ENCODE measurements at regions not wholly inside any gene's neighbourhood (a gene's known extent, or its start where the extent isn't known, plus 50 kb on each side); places are given as distances from the start of the nearest gene placed in this dataset.

DNA sequence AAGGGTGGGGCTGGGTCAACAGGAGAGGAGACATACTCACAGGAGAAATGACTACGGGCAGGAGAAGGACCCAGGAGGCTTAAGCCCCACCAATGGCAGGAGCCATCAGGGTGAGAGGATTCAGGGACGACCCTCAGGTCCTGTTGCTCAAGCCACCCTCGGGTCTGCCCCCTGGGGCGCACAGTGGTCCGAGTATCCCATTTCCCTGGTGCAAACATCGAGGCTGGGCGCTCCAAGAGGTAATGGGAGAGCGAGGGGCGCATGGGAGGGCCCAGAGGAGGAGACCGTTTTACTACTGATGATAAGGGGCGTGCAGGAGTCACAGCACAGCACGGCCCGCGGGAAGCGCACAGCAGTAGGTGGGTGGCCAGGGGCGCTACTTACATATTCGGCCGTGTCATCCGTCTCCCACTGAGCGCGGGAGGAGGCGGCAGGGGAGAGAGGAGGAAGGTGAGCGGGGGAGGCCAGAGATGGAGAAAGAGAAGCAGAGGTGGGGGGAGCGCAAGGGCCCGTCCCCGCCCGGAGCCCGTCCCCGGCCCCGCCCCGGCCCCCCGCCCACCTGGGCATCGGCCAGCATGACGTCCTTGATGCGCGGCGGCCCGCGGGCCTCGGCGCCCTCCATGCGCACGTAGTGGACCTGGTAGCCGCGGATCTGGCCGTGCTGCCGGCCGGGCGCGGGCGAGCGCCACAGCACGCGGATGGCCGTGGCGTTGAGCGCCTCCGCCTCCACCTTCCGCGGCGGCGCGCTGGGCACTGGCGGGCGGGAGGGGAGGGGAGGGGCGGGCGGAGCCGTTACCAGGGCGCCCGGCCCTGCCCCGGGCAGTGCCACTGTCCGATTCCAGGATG, 111.5 kb downstream of the PTPRS start:
- no peak overlapping the region for H2AFZ ChIP-seq (ENCODE audit: insufficient read depth, low read depth, low read length, poor library complexity, severe bottlenecking)
- H3K79me2 ChIP-seq (ENCODE audit: insufficient read depth, low read length), result no peaks in the 10 kb centered on the region
- peaks cover 5% of the 10 kb centered on the region for H3K4me1 Mint-ChIP-seq
- WGBS (ENCODE audit: insufficient coverage), result 40% methylated on average over 40 of the region's 72 CpGs
- no peak overlapping the region for H3K4me3 ChIP-seq (replicated peaks in 1 of 3; ENCODE audit: low read depth in 2 of 3, low read length in 3 of 3)
- H3K9ac ChIP-seq (ENCODE audit: insufficient read depth, low read length, poor library complexity, severe bottlenecking), result no peak overlapping the region
- intact Hi-C loops (cut with micrococcal nuclease), result no loop called here
- H3K4me1 ChIP-seq (ENCODE audit: control insufficient read depth in 1 of 2, insufficient read depth in 2 of 2, low read length in 2 of 2), result no peaks in the 10 kb centered on the region
- DNase-seq, result no peak
- no peaks in the 10 kb centered on the region for H4K20me1 ChIP-seq (ENCODE audit: insufficient read depth, low read length)
- H3K27ac ChIP-seq (ENCODE audit: low read depth in 1 of 2, low read length in 2 of 2), result no peak overlapping the region
- H3K36me3 ChIP-seq (replicated peaks in 1 of 2; ENCODE audit: control insufficient read depth in 1 of 2, insufficient read depth in 2 of 2, low read length in 2 of 2), result no peaks in the 10 kb centered on the region
- H3K27me3 ChIP-seq (ENCODE audit: control insufficient read depth in 2 of 2, insufficient read depth in 2 of 2, low read length in 2 of 2), result peaks cover 2 to 8% of the 10 kb centered on the region in 2 donors
- TF ChIP-seq, protein P1, sequence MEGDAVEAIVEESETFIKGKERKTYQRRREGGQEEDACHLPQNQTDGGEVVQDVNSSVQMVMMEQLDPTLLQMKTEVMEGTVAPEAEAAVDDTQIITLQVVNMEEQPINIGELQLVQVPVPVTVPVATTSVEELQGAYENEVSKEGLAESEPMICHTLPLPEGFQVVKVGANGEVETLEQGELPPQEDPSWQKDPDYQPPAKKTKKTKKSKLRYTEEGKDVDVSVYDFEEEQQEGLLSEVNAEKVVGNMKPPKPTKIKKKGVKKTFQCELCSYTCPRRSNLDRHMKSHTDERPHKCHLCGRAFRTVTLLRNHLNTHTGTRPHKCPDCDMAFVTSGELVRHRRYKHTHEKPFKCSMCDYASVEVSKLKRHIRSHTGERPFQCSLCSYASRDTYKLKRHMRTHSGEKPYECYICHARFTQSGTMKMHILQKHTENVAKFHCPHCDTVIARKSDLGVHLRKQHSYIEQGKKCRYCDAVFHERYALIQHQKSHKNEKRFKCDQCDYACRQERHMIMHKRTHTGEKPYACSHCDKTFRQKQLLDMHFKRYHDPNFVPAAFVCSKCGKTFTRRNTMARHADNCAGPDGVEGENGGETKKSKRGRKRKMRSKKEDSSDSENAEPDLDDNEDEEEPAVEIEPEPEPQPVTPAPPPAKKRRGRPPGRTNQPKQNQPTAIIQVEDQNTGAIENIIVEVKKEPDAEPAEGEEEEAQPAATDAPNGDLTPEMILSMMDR (IDR thresholded peaks at IDR 0.05), result no peak
- H3K9me3 ChIP-seq (replicated peaks in 1 of 2; ENCODE audit: control insufficient read depth in 1 of 2, insufficient read depth in 1 of 2, low read length in 2 of 2), result no peaks in the 10 kb centered on the region
- H3K4me3 Mint-ChIP-seq, result peak overlapping the region in 1 of 2 donors; percentile 48
- no peaks in the 10 kb centered on the region for H3K36me3 Mint-ChIP-seq
- H3K27me3 Mint-ChIP-seq (ENCODE audit: low read depth in 3 of 3), result peaks cover 16 to 30% (median 29%) of the 10 kb centered on the region in 3 donors
- no peak overlapping the region for H3K4me2 ChIP-seq (replicated peaks; ENCODE audit: extremely low read depth, low read length, poor library complexity, severe bottlenecking)
- no peak overlapping the region for H3K27ac Mint-ChIP-seq
- H3K9me3 Mint-ChIP-seq, result peaks cover 0 to 20% (median 1%) of the 10 kb centered on the region in 7 donors

DNA sequence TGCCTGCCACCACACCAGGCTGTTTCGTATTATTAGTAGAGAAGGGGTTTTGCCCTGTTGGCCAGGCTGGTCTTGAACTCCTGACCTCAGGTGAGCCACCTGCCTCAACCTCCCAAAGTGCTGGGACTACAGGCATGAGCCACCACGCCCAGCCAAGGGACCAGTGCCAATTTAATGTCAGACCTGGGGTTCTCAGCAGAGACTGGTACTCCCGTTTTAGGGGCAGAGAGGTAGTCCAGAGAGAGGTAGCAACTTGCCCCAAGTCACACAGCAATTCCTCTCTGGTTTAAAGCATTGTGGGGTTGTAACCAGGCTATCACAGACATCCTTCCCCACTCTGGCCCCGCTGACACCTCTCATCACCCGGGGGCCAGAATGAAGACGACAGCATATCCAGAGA, 112.1 kb downstream of the PTPRS start:
- Mint-ChIP-seq H3K4me1 (peaks cover 5% of the 10 kb centered on the region), H3K4me3 (peak overlapping the region in 1 of 2 donors; percentile 42), H3K27me3 (ENCODE audit: low read depth in 3 of 3) (peaks cover 16 to 32% (median 30%) of the 10 kb centered on the region in 3 donors), H3K36me3 (no peaks in the 10 kb centered on the region), H3K9me3 (peaks cover 0 to 21% (median 1%) of the 10 kb centered on the region in 7 donors), H3K27ac (no peak overlapping the region)
- no peaks in the 10 kb centered on the region for H3K79me2 ChIP-seq (ENCODE audit: insufficient read depth, low read length)
- no peak overlapping the region for H2AFZ ChIP-seq (ENCODE audit: insufficient read depth, low read depth, low read length, poor library complexity, severe bottlenecking)
- no peaks in the 10 kb centered on the region for H3K4me1 ChIP-seq (ENCODE audit: control insufficient read depth in 1 of 2, insufficient read depth in 2 of 2, low read length in 2 of 2)
- DNase-seq, result no peak
- no peaks in the 10 kb centered on the region for H3K9me3 ChIP-seq (replicated peaks in 1 of 2; ENCODE audit: control insufficient read depth in 1 of 2, insufficient read depth in 1 of 2, low read length in 2 of 2)
- H3K27me3 ChIP-seq (ENCODE audit: control insufficient read depth in 2 of 2, insufficient read depth in 2 of 2, low read length in 2 of 2), result peaks cover 2 to 8% of the 10 kb centered on the region in 2 donors
- H3K4me3 ChIP-seq (replicated peaks in 1 of 3; ENCODE audit: low read depth in 2 of 3, low read length in 3 of 3), result no peak overlapping the region
- H3K36me3 ChIP-seq (replicated peaks in 1 of 2; ENCODE audit: control insufficient read depth in 1 of 2, insufficient read depth in 2 of 2, low read length in 2 of 2), result no peaks in the 10 kb centered on the region
- intact Hi-C loops (cut with micrococcal nuclease), result no loop called here
- H4K20me1 ChIP-seq (ENCODE audit: insufficient read depth, low read length), result no peaks in the 10 kb centered on the region
- TF ChIP-seq, protein P1 (IDR thresholded peaks at IDR 0.05), result no peak
- H3K9ac ChIP-seq (ENCODE audit: insufficient read depth, low read length, poor library complexity, severe bottlenecking), result no peak overlapping the region
- H3K4me2 ChIP-seq (replicated peaks; ENCODE audit: extremely low read depth, low read length, poor library complexity, severe bottlenecking), result no peak overlapping the region
- 90% methylated on average over 5 of the region's 6 CpGs for WGBS (ENCODE audit: insufficient coverage)
- no peak overlapping the region for H3K27ac ChIP-seq (ENCODE audit: low read depth in 1 of 2, low read length in 2 of 2)

Data from CD14-positive monocyte (primary cell).